Endothelial cell of umbilical vein (primary cell): ENCODE measurements at regions not wholly inside any gene's neighbourhood (a gene's known extent, or its start where the extent isn't known, plus 50 kb on each side); places are given as distances from the start of the nearest gene placed in this dataset.

Experiments used
- BruUV-seq: library from RNA; stranded (reverse); fragments of 400-500 nt; replicated peaks from 2 replicates; lab custom pipeline; 2021; lab: Mats Ljungman, UMichigan
- CTCF ChIA-PET: fragments of 300-600, 350-600 bp; sonication (Branson Sonifier 250); formaldehyde crosslinking; loops from one replicate; lab custom pipeline; 2021; ENCODE audit warnings: antibody characterized with exemption, inconsistent platforms; lab: Charles Lee
- POLR2A ChIA-PET: fragments of 300-600, 350-600 bp; sonication (Branson Sonifier 250); formaldehyde crosslinking; loops from one replicate; lab custom pipeline; 2021; ENCODE audit warnings: antibody characterized with exemption, inconsistent platforms; lab: Charles Lee
- DNase-seq: peaks from one replicate; pipeline ENCODE4 v3.0.0-alpha.2; 2011; ENCODE audit warnings: low read depth, low spot score
- FAIRE-seq: peaks from 2 replicates; lab custom pipeline; 2011; peaks lifted over from hg19 to GRCh38; lab: Jason Lieb, UNC
- H2AFZ ChIP-seq: 2 replicates; pipeline ENCODE4 v1.6.0; 2012; ENCODE audit warnings: low read depth, low read length, control low read depth, inconsistent platforms
- H3K27ac ChIP-seq: 2 replicates; pipeline ENCODE4 v1.5.1; 2011; ENCODE audit warnings: low read depth, mild to moderate bottlenecking, control low read depth, low read length, moderate library complexity; ENCODE audit not compliant: insufficient read depth
- H3K27me3 ChIP-seq, 2 experiments: 2 replicates each; pipeline versions ENCODE4 v1.6.0 to v1.6.1; 2011; ENCODE audit warnings: low read length in 2 of 2, mixed read lengths in 1 of 2; ENCODE audit not compliant: control insufficient read depth in 2 of 2, insufficient read depth in 2 of 2
- H3K36me3 ChIP-seq, 2 experiments: 2 replicates in 1 of 2; 3 replicates in 1 of 2; pipeline ENCODE4 v1.5.1; 2011; ENCODE audit warnings: low read length in 2 of 2, mild to moderate bottlenecking in 1 of 2, moderate library complexity in 1 of 2; ENCODE audit not compliant: control insufficient read depth in 2 of 2, insufficient read depth in 2 of 2; ENCODE audit errors: extremely low read depth in 1 of 2
- H3K4me1 ChIP-seq: 3 replicates; pipeline ENCODE4 v1.5.1; 2011; ENCODE audit warnings: mild to moderate bottlenecking, low read length; ENCODE audit not compliant: control insufficient read depth, insufficient read depth; ENCODE audit errors: extremely low read depth
- H3K4me2 ChIP-seq: 2 replicates; pipeline ENCODE4 v1.6.1; 2011; ENCODE audit warnings: low read length, control low read depth, mixed read lengths; ENCODE audit not compliant: insufficient read depth
- H3K4me3 ChIP-seq, 3 experiments: fragments of 200-600 bp in 1 of 3; sonication (generic), shearing (Covaris generic) in 1 of 3; replicated peaks in 1 of 3; 2 replicates each; pipeline ENCODE4 v1.5.1; 2011 to 2016; ENCODE audit warnings: control low read depth in 3 of 3, low read length in 3 of 3, mild to moderate bottlenecking in 2 of 3, inconsistent platforms in 1 of 3, low read depth in 1 of 3, moderate library complexity in 1 of 3; ENCODE audit not compliant: insufficient read depth in 1 of 3
- H3K79me2 ChIP-seq: 2 replicates; pipeline ENCODE4 v1.6.0; 2012; ENCODE audit warnings: low read length, inconsistent platforms; ENCODE audit not compliant: control insufficient read depth, insufficient read depth
- H3K9ac ChIP-seq: replicated peaks from 2 replicates; pipeline ENCODE3; 2011; ENCODE audit warnings: low read length, control low read depth; ENCODE audit not compliant: insufficient read depth; ENCODE audit errors: extremely low read depth
- H3K9me1 ChIP-seq: replicated peaks from 3 replicates; pipeline ENCODE4 v1.6.0; 2011; ENCODE audit warnings: mild to moderate bottlenecking, low read length; ENCODE audit not compliant: control insufficient read depth, insufficient read depth; ENCODE audit errors: extremely low read depth
- H3K9me3 ChIP-seq: replicated peaks from 2 replicates; pipeline ENCODE4 v1.5.1; 2012; ENCODE audit warnings: low read length, inconsistent platforms; ENCODE audit not compliant: control insufficient read depth, insufficient read depth
- H4K20me1 ChIP-seq: replicated peaks from 2 replicates; pipeline ENCODE3; 2011; ENCODE audit warnings: mild to moderate bottlenecking, low read length; ENCODE audit not compliant: control insufficient read depth, insufficient read depth; ENCODE audit errors: extremely low read depth
- CTCF ChIP-seq, 2 donors: IDR thresholded peaks; 1 replicate in 1 of 2; 2 replicates in 1 of 2; pipeline ENCODE4 v1.5.1; 2011; ENCODE audit warnings: low read length in 2 of 2, mild to moderate bottlenecking in 2 of 2, moderate library complexity in 2 of 2, control low read depth in 1 of 2, inconsistent platforms in 1 of 2, low read depth in 1 of 2; ENCODE audit not compliant: insufficient read depth in 1 of 2; ENCODE audit errors: extremely low read depth in 1 of 2
- EZH2 ChIP-seq: IDR thresholded peaks from 2 replicates; pipeline ENCODE4 v1.6.1; 2012; ENCODE audit warnings: borderline replicate concordance, low read depth, mild to moderate bottlenecking, moderate library complexity, low read length, inconsistent platforms; ENCODE audit not compliant: severe bottlenecking
- FOS ChIP-seq: IDR thresholded peaks from 2 replicates; pipeline ENCODE4 v1.6.1; 2011; ENCODE audit warnings: mild to moderate bottlenecking, low read length, moderate library complexity, borderline replicate concordance; ENCODE audit not compliant: insufficient read depth
- GATA2 ChIP-seq: IDR thresholded peaks from 2 replicates; pipeline ENCODE4 v1.7.0; 2011; ENCODE audit warnings: low read depth, mild to moderate bottlenecking, moderate library complexity, mixed read lengths, low read length; ENCODE audit not compliant: insufficient read length, insufficient read depth
- JUN ChIP-seq: IDR thresholded peaks from 2 replicates; pipeline ENCODE4 v1.6.1; 2011; ENCODE audit warnings: borderline replicate concordance, low read depth; ENCODE audit not compliant: insufficient read length, insufficient read depth
- MAX ChIP-seq: IDR thresholded peaks from 2 replicates; pipeline ENCODE4 v1.6.1; 2011; ENCODE audit not compliant: insufficient read depth, insufficient read length
- MYC ChIP-seq: IDR thresholded peaks from one replicate; pipeline ENCODE4 v1.6.1; 2011; ENCODE audit warnings: mild to moderate bottlenecking, low read depth, low read length
- POLR2A ChIP-seq: IDR thresholded peaks from 2 replicates; pipeline ENCODE4 v1.6.1; 2012; ENCODE audit warnings: low read depth, mild to moderate bottlenecking, control low read depth, low read length
- POLR2AphosphoS5 ChIP-seq: IDR thresholded peaks from 2 replicates; pipeline ENCODE4 v1.6.1; 2012; ENCODE audit warnings: low read depth, mild to moderate bottlenecking, control low read depth, low read length, moderate library complexity; ENCODE audit not compliant: insufficient read depth
- dilution Hi-C: fragments of 300-500 bp; cut with MboI; formaldehyde crosslinking; loops from one replicate; pipeline ENCODE4 v1.15.0; 2019; ENCODE audit warnings: low sequenced_read_pairs; ENCODE audit not compliant: extremely low pct_ligation_motif_present
- intact Hi-C: fragments of 100-400 bp; cut with micrococcal nuclease; formaldehyde crosslinking; loops from one replicate; pipeline ENCODE4 v1.10.0; 2022

- Histone ChIP-seq H2AFZ (no peak overlapping the region), H3K27ac (no peak overlapping the region), H3K4me2 (no peak overlapping the region), H3K9me3 (no peaks in the 10 kb centered on the region), H3K9me1 (no peaks in the 10 kb centered on the region), H3K4me1 (peaks cover 6% of the 10 kb centered on the region), H3K27me3 (no peaks in the 10 kb centered on the region), H3K9ac (no peak overlapping the region), H3K36me3 (no peaks in the 10 kb centered on the region), H3K79me2 (no peaks in the 10 kb centered on the region), H3K4me3 (no peak overlapping the region), H4K20me1 (no peaks in the 10 kb centered on the region)
- CTCF ChIA-PET, result interaction anchor here (0.9 to 2.7 kb wide), 9 partner anchors 30 to 757 kb away, joined by 3 to 90 read pairs (median 7); no protein-coding TSS in a partner anchor
- no peak for DNase-seq
- BruUV-seq, result no TSS peak
- TF ChIP-seq CTCF (IDR thresholded peaks at IDR 0.05; ENCODE audit: extremely low read depth in 1 of 2, insufficient read depth in 1 of 2, low read depth in 1 of 2, low read length in 2 of 2) (no peak), GATA2 (no peak), JUN (no peak), POLR2A (no peak), MAX (no peak), EZH2 (no peak), MYC (no peak), POLR2AphosphoS5 (no peak), FOS (no peak)
- no peak for FAIRE-seq
- POLR2A ChIA-PET, result no interaction called here
- dilution Hi-C loops (no loop called here), intact Hi-C loops (loop anchor here (10.0 kb wide), 2 partner anchors 330 to 570 kb away; no protein-coding TSS in a partner anchor)
Observed at GRCh38 chr6:2355150-2355549, 109.7 kb upstream of the GMDS start.
